Ovary (tissue), 3 donors: ENCODE measurements at regions not wholly inside any gene's neighbourhood (a gene's known extent, or its start where the extent isn't known, plus 50 kb on each side); places are given as distances from the start of the nearest gene placed in this dataset.

Source experiments
- CTCF ChIP-seq, 3 donors: fragments of 450-650 bp in 2 of 3; fragments of 200-600 bp in 1 of 3; IDR thresholded peaks; one replicate each; pipeline versions ENCODE4 v1.5.1 to v1.8.0; 2016 to 2022; ENCODE audit warnings: antibody characterized with exemption in 3 of 3, mild to moderate bottlenecking in 1 of 3
- EP300 ChIP-seq: sonication (generic); formaldehyde crosslinking; IDR thresholded peaks from one replicate; pipeline ENCODE4 v1.6.1; 2017; ENCODE audit warnings: antibody characterized with exemption
- donor health status: DM: no; HTN: no; CAD: no.

DNA sequence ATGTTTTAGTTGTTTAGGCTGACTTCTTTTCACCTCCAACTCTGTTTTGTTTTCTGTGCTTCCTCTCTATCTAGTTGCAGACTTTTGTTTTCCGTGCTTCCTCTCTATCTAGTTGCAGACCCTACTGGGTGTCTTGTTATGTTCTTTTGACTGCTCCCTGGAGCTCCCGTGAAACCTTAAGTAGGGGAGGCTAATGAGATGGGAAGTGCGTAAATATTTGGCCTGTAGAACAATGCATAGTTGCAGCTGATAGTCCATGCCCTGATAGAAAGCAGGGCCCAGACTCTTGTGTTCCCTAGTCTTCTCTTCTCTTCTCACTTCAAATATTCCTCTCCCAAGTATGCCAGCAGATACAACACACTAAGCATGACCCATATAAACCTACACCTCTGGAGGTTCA is 757.0 kb downstream of the BRINP1 start:
- TF ChIP-seq CTCF (IDR thresholded peaks at IDR 0.05) = no peak
- TF ChIP-seq EP300 = no peak
